ENCODE measurements at regions not wholly inside any gene's neighbourhood (a gene's known extent, or its start where the extent isn't known, plus 50 kb on each side); places are given as distances from the start of the nearest gene placed in this dataset.

- Mint-ChIP-seq H3K27ac (no peak overlapping the region), H3K27me3 (ENCODE audit: low read depth) (peaks cover 3% of the 10 kb centered on the region; the same call in 1 of the 2 replicates), H3K4me3 (no peak overlapping the region), H3K9me3 (peaks cover 0 to 7% of the 10 kb centered on the region in 2 experiments; a peak in 2 of 5 replicates), H3K36me3 (ENCODE audit: insufficient read depth in 1 of 3, low read depth in 3 of 3) (0 out of 7 replicates have a peak, but pooled peaks cover 0 to 7% (median 0%) of the 10 kb centered on the region in 3 experiments), H3K4me1 (peaks cover 32 to 34% of the 10 kb centered on the region in 2 experiments)
- no peak overlapping the region for H3K56ac ChIP-seq (ENCODE audit: insufficient read length, low read depth, low read length)
- no peak for TF ChIP-seq CTCF (conservative IDR thresholded peaks at IDR 0.05)
- no peak overlapping the region for H3T11ph ChIP-seq (ENCODE audit: low read length)
- no peak overlapping the region for H4K5ac ChIP-seq (ENCODE audit: insufficient read length, low read depth, low read length)
- no peak overlapping the region for H2AFZ ChIP-seq (ENCODE audit: low read length)
- H2AK5ac ChIP-seq (ENCODE audit: insufficient read length, low read length): no peak overlapping the region
- no peak overlapping the region for H2BK20ac ChIP-seq (ENCODE audit: low read depth, low read length, poor library complexity, severe bottlenecking)
- no CpG with 5 or more reads among the region's 16 CpGs for WGBS (ENCODE audit: extremely low coverage, insufficient read length, low lambda C conversion rate)
- H3K4me1 ChIP-seq (ENCODE audit: insufficient read depth, low read length): peaks cover 5% of the 10 kb centered on the region
- H4K8ac ChIP-seq (replicated peaks; ENCODE audit: insufficient read length, low read depth, low read length): no peak overlapping the region
- no peak overlapping the region; the same call in 1 of the 2 replicates for H3K14ac ChIP-seq (ENCODE audit: insufficient read depth, low read length)
- DNase-seq: no peak
- no peak overlapping the region for H2BK120ac ChIP-seq (ENCODE audit: low read depth, low read length, poor library complexity, severe bottlenecking)
- no peak overlapping the region for H3K18ac ChIP-seq (ENCODE audit: insufficient read length, low read depth, low read length)
- no peak overlapping the region for H2BK5ac ChIP-seq (ENCODE audit: insufficient read length, low read length)
- H3K9ac ChIP-seq (ENCODE audit: extremely low read depth, insufficient read length, low read length): no peak overlapping the region
- H3K4ac ChIP-seq (ENCODE audit: low read depth, low read length): no peak overlapping the region
- H3K9me3 ChIP-seq (ENCODE audit: control insufficient read depth, low read depth, low read length): no peaks in the 10 kb centered on the region
- no peak overlapping the region for H2BK12ac ChIP-seq (ENCODE audit: insufficient read length, low read depth, low read length)
- H4K20me1 ChIP-seq (ENCODE audit: control insufficient read depth, insufficient read depth, insufficient read length): no peaks in the 10 kb centered on the region
- no peak overlapping the region for H3K4me2 ChIP-seq (ENCODE audit: insufficient read depth, insufficient read length, low read length)
- no peaks in the 10 kb centered on the region for H3K79me1 ChIP-seq (ENCODE audit: insufficient read depth, low read depth, low read length, poor library complexity, severe bottlenecking)
- H3K23me2 ChIP-seq (ENCODE audit: insufficient read length, low read depth, low read length, poor library complexity, severe bottlenecking): no peaks in the 10 kb centered on the region
- H3K27ac ChIP-seq (ENCODE audit: insufficient read length, low read depth, low read length): no peak overlapping the region
- no peak overlapping the region for H4K91ac ChIP-seq (ENCODE audit: insufficient read length, low read depth, low read length)
- no peak overlapping the region for H3K23ac ChIP-seq (ENCODE audit: insufficient read length, low read depth, low read length)
- no peaks in the 10 kb centered on the region for H3K27me3 ChIP-seq (ENCODE audit: insufficient read depth, low read length)
- H3K79me2 ChIP-seq (ENCODE audit: insufficient read depth, low read length): no peaks in the 10 kb centered on the region
- no peak overlapping the region for H2BK15ac ChIP-seq (ENCODE audit: low read depth, low read length)
Measured at GRCh38 chr10:33036670-33037069, 78.6 kb upstream of the ITGB1 start.

All from H9 (cell line).